Activated CD4-positive, alpha-beta T cell treated with anti-CD3 and anti-CD28 coated beads, Interleukin-2, amount 10 ng/mL, durations not matched to agents 7 days and 5 days (primary cell): ENCODE measurements at regions not wholly inside any gene's neighbourhood (a gene's known extent, or its start where the extent isn't known, plus 50 kb on each side); places are given as distances from the start of the nearest gene placed in this dataset.
"Not testable (repeated sequence)": the region's sequence is repeated elsewhere in the genome, so short reads cannot be mapped to it uniquely, and the experiment has no call there.

Experiments
- CTCF ChIA-PET: fragments of 350-600 bp; sonication (Branson Sonifier 250); formaldehyde crosslinking; loops from one replicate; lab custom pipeline; 2021; ENCODE audit warnings: antibody characterized with exemption; lab: Charles Lee
- POLR2A ChIA-PET: fragments of 350-600 bp; sonication (Branson Sonifier 250); formaldehyde crosslinking; loops from one replicate; lab custom pipeline; 2021; ENCODE audit warnings: antibody characterized with exemption; lab: Charles Lee
- DNase-seq: peaks from one replicate; pipeline ENCODE4 v3.0.0-alpha.2; 2020
- H3K27ac Mint-ChIP-seq: one replicate; pipeline ENCODE4 v1.8.0; 2021; ENCODE audit warnings: mild to moderate bottlenecking, moderate library complexity, mixed read lengths
- H3K27me3 Mint-ChIP-seq: one replicate; pipeline ENCODE4 v1.8.0; 2021; ENCODE audit warnings: mixed read lengths
- H3K36me3 Mint-ChIP-seq: one replicate; pipeline ENCODE4 v1.8.0; 2021; ENCODE audit warnings: low read depth, mixed read lengths
- H3K4me1 Mint-ChIP-seq: one replicate; pipeline ENCODE4 v1.8.0; 2021; ENCODE audit warnings: mixed read lengths
- H3K4me3 Mint-ChIP-seq: one replicate; pipeline ENCODE4 v1.8.0; 2021; ENCODE audit warnings: mild to moderate bottlenecking, moderate library complexity, mixed read lengths
- H3K9me3 Mint-ChIP-seq: one replicate; pipeline ENCODE4 v1.8.0; 2021; ENCODE audit warnings: mixed read lengths

DNA sequence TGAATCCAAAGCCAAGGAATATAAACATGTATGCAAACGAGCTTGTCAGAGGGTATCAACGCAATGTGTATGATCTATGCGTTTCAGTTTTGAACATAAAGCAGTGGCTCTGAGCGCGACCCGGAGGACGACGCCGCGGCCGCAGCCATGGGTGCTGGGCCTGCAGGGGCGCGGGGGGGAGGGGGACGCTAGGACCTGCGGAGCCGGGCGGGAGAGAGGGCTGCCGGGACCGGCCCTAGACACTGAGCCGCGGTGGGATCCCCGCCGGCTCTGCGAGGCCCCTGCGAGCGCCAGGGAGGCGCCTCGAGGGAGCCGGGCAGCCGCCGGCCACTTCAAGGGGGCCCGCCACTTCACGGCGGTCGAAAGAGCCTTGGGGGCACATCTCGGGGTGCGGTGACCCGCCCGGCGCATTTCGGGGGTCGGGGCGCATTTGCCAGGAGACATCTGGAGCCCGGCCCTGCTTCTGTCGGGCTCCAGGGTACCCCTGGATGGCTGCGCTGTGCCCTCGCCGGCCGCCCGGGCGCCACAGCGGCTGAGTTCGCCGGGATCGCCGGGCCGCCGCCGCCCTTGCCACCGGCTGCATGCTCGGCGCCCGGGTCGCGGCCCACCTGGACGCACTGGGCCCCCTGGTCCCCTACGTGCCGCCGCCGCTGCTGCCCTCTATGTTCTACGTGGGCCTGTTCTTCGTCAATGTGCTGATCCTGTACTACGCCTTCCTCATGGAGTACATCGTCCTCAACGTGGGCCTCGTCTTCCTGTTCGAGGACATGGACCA, 71.9 kb upstream of the NIPA1 start:
- H3K36me3 Mint-ChIP-seq, H3K27ac Mint-ChIP-seq, H3K4me3 Mint-ChIP-seq, DNase-seq, H3K4me1 Mint-ChIP-seq, POLR2A ChIA-PET, H3K9me3 Mint-ChIP-seq, CTCF ChIA-PET: not testable (repeated sequence)
- peaks cover 41% of the 10 kb centered on the region for H3K27me3 Mint-ChIP-seq

DNA sequence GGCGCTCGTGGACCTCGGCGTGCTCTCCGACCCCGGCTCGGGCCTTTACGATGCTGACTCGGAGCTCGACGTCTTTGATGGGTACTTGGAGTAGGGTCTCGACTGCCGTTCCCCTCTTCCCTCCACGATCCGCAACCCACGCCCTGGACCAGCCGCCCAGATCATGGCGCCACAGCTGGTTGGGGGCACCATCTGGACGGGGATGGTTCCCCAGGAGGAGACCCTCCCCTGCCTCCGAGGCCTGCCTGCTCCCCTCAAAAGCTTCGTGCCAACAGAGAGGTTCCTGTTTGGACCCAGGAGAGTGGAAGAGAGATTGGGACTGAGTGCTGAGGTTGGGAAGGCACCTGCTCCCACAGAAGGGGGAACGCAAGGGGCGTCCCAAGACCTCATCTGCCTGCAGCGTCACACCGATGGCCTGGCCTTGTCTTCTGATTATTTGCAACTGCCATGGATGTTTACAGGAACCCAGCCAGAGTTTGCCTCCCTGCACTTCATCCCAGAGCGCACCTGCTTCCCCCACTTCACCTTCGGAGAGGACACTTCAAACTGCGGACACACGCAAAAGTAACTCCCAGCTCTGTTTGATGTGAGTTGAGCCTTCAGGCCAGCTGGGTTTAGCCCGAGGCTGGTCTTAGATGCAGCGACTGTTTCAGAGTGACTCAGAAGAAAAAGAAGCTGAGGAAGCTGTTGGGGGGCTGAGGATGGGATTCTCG, 71.2 kb upstream of the NIPA1 start:
- H3K9me3 Mint-ChIP-seq, DNase-seq, H3K4me1 Mint-ChIP-seq, H3K27ac Mint-ChIP-seq, POLR2A ChIA-PET, H3K36me3 Mint-ChIP-seq, CTCF ChIA-PET, H3K4me3 Mint-ChIP-seq: not testable (repeated sequence)
- peaks cover 43% of the 10 kb centered on the region for H3K27me3 Mint-ChIP-seq

DNA sequence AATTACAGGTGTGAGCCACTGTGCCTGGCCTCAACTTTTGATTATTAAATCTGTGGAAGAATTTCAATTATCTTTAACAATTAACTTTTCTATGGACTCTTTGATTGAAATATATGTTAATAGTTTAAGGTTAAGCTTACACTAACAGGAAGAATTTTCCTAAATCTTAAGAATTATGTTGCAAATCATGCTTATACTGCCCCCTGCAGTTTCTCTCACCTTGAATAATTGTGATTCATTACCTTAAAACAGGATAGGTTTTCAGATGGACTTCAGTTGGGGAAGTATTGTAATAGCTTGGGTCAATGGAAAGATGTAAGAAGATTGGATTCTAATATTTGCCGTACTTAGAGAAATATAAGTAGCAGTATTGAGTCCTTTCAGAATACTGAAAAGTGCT, 66.5 kb upstream of the NIPA1 start:
- H3K27ac Mint-ChIP-seq, POLR2A ChIA-PET, H3K9me3 Mint-ChIP-seq, H3K4me3 Mint-ChIP-seq, H3K36me3 Mint-ChIP-seq, CTCF ChIA-PET, H3K4me1 Mint-ChIP-seq: not testable (repeated sequence)
- DNase-seq: peak; percentile 33
- H3K27me3 Mint-ChIP-seq: peaks cover 42% of the 10 kb centered on the region

DNA sequence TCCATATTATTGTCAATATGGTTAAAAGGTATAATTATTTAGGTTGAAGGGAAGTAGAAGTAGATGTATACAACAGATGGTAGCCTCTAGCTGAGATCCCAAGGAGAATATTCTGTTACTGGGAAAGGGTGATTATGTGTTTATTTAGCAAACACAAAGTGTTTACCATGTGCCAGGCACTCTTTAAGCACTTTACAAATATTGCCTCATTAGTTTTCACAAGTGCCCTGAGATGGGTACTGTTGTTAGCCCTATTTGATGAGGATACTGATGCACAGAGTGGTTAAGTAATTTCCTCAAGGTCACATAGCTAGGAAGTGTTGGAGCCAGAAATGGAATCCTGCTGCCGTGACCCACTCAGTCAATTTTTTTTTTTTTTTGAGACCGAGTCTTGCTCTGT, 60.3 kb upstream of the NIPA1 start:
- H3K27me3 Mint-ChIP-seq: peaks cover 24% of the 10 kb centered on the region
- CTCF ChIA-PET, H3K9me3 Mint-ChIP-seq, POLR2A ChIA-PET, H3K27ac Mint-ChIP-seq, H3K4me3 Mint-ChIP-seq, H3K36me3 Mint-ChIP-seq, DNase-seq, H3K4me1 Mint-ChIP-seq: not testable (repeated sequence)

DNA sequence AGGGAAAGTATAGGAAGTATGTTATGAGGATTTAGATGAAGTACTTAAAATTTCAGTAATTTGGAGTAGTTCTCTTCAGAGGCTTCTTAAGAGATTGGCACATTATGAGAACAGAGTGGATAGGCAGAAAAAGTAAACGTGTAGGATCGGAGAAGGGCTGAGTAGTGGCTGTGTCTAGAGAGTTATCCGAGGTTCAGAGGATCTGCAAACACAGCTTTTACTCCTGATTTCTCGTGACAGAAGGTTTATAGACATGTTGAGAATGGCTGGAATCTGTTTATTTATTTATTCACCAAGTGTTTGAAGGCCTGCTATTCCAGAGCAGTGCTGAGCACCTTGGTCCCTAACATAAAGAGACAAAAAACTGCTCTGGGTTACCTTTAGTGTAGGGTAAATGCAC, 51.4 kb upstream of the NIPA1 start:
- CTCF ChIA-PET: not testable (repeated sequence)

DNA sequence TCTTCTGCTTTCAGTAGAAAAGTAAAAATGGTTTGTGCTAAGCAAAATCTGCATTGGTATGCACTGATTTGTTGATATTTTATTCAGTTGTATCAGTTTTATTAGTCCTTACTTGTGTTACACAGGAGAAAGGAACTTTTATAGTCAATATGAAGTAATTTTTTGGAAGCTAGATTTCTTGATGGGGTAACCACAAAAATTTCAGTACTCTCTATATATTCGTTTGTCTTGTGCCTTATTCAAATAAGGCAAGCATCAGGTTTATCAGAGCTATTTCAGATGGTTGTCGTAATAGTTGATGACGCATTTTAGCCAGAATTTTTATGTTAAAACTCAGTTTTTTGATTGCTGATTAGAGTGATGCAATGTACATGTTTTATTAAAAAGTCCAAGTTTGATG, 50.7 kb upstream of the NIPA1 start:
- POLR2A ChIA-PET: no interaction called here

More for the DNA sequence above, 51.4 kb upstream of the NIPA1 start:
- H3K27ac Mint-ChIP-seq, DNase-seq, POLR2A ChIA-PET, H3K9me3 Mint-ChIP-seq, H3K4me3 Mint-ChIP-seq, H3K36me3 Mint-ChIP-seq: not testable (repeated sequence)
- peaks cover 10% of the 10 kb centered on the region for H3K4me1 Mint-ChIP-seq
- H3K27me3 Mint-ChIP-seq: peaks cover 28% of the 10 kb centered on the region

DNA sequence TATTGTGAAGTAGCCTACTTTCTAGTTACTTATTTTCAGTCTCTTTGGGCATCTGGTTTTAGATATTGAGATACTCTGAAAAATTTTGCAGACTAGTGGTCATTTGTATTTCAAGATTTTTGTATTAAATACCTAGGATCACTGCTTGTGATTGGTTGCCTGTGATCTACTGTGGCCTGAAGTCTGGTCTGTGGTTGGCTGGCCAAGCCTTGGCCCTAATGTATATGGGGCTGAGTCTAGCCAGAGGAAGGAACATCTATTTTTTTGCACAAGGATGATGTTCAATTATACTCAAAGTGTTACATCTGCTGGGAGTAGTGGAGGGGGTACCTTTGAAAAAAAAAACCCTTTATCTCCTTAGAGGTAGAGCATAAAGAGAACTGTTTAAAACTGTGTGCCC, 50.2 kb upstream of the NIPA1 start:
- H3K4me3 Mint-ChIP-seq, H3K9me3 Mint-ChIP-seq, H3K36me3 Mint-ChIP-seq, DNase-seq, POLR2A ChIA-PET, CTCF ChIA-PET, H3K27ac Mint-ChIP-seq: not testable (repeated sequence)
- peaks cover 12% of the 10 kb centered on the region for H3K4me1 Mint-ChIP-seq
- H3K27me3 Mint-ChIP-seq: peaks cover 31% of the 10 kb centered on the region

More for the DNA sequence above, 50.7 kb upstream of the NIPA1 start:
- no peaks in the 10 kb centered on the region for H3K36me3 Mint-ChIP-seq
- CTCF ChIA-PET: no interaction called here
- H3K27me3 Mint-ChIP-seq: peaks cover 31% of the 10 kb centered on the region
- no peak overlapping the region for H3K27ac Mint-ChIP-seq
- no peak for DNase-seq
- peaks cover 12% of the 10 kb centered on the region for H3K4me1 Mint-ChIP-seq
- H3K9me3 Mint-ChIP-seq: no peaks in the 10 kb centered on the region
- no peak overlapping the region for H3K4me3 Mint-ChIP-seq
